ENCODE measurements at regions not wholly inside any gene's neighbourhood (a gene's known extent, or its start where the extent isn't known, plus 50 kb on each side); places are given as distances from the start of the nearest gene placed in this dataset.
A peak's percentile ranks its signal among the peaks of the same experiment; 100 is the strongest.

DNA sequence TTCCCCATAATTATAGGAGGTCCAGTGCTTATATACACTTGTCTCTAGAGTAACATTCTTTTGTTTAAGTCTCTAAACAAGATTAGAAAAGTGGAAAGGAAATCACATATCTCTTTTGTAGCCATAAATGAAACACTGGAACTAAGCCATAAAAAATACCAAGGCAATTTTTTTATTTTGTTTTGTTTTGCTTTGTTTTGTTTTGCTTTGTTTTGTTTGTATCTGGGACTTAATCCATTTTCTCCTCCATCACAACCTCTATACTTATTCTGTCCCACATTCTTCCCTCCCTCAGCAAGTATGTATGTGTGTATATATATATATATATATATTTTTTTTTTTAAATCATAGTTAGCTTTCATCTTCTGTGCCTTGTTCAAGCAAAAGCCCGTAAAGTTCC lies 436.6 kb upstream of the MPDZ start:
- no peak overlapping the region for H3K27ac ChIP-seq (ENCODE audit: low read length)
- H3K4me1 ChIP-seq (ENCODE audit: control insufficient read depth in 1 of 2, insufficient read depth in 2 of 2, low read length in 2 of 2): peaks cover 0 to 13% of the 10 kb centered on the region in 2 donors
- no peaks in the 10 kb centered on the region for H3K36me3 ChIP-seq (ENCODE audit: control insufficient read depth in 1 of 2, insufficient read depth in 2 of 2, low read length in 2 of 2)
- H3K27me3 ChIP-seq (ENCODE audit: low read depth, low read length): no peaks in the 10 kb centered on the region
- no peak overlapping the region for H3K4me3 ChIP-seq (ENCODE audit: low read depth in 1 of 2, low read length in 2 of 2)
- no peaks in the 10 kb centered on the region for H3K9me3 ChIP-seq (ENCODE audit: control insufficient read depth in 1 of 2, low read length in 2 of 2)

- Histone ChIP-seq H3K4me1 (ENCODE audit: control insufficient read depth in 1 of 2, insufficient read depth in 2 of 2, low read length in 2 of 2) (peaks cover 0 to 13% of the 10 kb centered on the region in 2 donors), H3K4me3 (ENCODE audit: low read depth in 1 of 2, low read length in 2 of 2) (no peak overlapping the region), H3K9me3 (ENCODE audit: control insufficient read depth in 1 of 2, low read length in 2 of 2) (no peaks in the 10 kb centered on the region)
Measured at GRCh38 chr9:13715430-13715829, 435.9 kb upstream of the MPDZ start.

DNA sequence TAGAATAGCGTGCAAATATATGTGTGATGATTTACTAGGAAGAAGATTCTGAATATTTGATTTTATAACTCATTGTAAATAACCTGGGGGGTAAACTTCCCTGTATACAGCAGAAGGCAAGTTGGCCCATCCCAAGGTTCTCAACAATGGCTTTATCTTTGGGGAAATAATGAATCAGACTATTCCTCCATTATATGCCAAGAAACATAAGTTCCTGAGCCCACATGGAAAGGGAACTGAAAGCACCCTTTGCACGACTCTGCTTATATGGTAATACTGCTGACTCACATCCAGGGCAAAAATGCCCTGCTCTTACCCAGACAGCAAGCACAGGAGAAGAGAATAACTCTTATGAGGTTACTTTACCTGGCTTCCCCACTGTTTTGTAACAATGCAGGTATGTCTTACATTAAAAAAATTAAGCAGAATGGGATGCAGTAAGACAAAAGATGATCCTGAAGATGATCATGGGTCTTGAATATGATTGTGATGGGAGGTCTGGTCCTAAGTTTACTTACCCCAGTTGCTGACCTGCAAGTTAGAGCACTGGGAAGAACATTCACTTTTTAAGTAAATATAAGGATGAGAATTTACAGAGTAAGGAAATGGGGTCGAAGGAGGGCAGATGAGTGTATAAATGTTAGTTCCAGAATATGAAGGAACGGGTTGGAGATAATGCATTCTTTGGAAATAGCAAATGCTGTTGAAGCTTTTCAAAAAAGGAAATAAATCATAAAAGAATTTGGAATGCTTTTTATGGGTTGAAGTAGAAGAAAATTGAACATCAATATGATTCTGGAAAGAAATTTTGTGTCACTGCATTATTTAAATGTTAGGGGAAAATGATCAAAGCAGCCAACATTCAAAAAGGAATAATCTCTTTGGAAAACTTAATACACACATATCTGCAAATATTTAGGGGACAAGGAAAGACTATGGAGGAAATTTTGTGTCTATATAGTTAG lies 428.4 kb upstream of the MPDZ start:
- Histone ChIP-seq H3K27me3 (ENCODE audit: low read depth, low read length) (no peaks in the 10 kb centered on the region), H3K9me3 (ENCODE audit: control insufficient read depth in 1 of 2, low read length in 2 of 2) (no peaks in the 10 kb centered on the region), H3K36me3 (ENCODE audit: control insufficient read depth in 1 of 2, insufficient read depth in 2 of 2, low read length in 2 of 2) (no peaks in the 10 kb centered on the region), H3K27ac (ENCODE audit: low read length) (no peak overlapping the region), H3K4me3 (ENCODE audit: low read depth in 1 of 2, low read length in 2 of 2) (no peak overlapping the region), H3K4me1 (ENCODE audit: control insufficient read depth in 1 of 2, insufficient read depth in 2 of 2, low read length in 2 of 2) (no peaks in the 10 kb centered on the region)

More at GRCh38 chr9:13715430-13715829, 435.9 kb upstream of the MPDZ start:
- Histone ChIP-seq H3K27ac (ENCODE audit: low read length) (no peak overlapping the region), H3K36me3 (ENCODE audit: control insufficient read depth in 1 of 2, insufficient read depth in 2 of 2, low read length in 2 of 2) (no peaks in the 10 kb centered on the region), H3K27me3 (ENCODE audit: low read depth, low read length) (no peaks in the 10 kb centered on the region)

GRCh38 chr9:13705918-13706317 lies 426.4 kb upstream of the MPDZ start:
- Histone ChIP-seq H3K27me3 (ENCODE audit: low read depth, low read length) (no peaks in the 10 kb centered on the region), H3K36me3 (ENCODE audit: control insufficient read depth in 1 of 2, insufficient read depth in 2 of 2, low read length in 2 of 2) (no peaks in the 10 kb centered on the region), H3K27ac (ENCODE audit: low read length) (no peak overlapping the region), H3K4me1 (ENCODE audit: control insufficient read depth in 1 of 2, insufficient read depth in 2 of 2, low read length in 2 of 2) (no peaks in the 10 kb centered on the region), H3K9me3 (ENCODE audit: control insufficient read depth in 1 of 2, low read length in 2 of 2) (no peaks in the 10 kb centered on the region), H3K4me3 (ENCODE audit: low read depth in 1 of 2, low read length in 2 of 2) (no peak overlapping the region)

GRCh38 chr9:13705373-13705772 lies 425.9 kb upstream of the MPDZ start:
- H3K27me3 ChIP-seq (ENCODE audit: low read depth, low read length): no peaks in the 10 kb centered on the region
- no peaks in the 10 kb centered on the region for H3K4me1 ChIP-seq (ENCODE audit: control insufficient read depth in 1 of 2, insufficient read depth in 2 of 2, low read length in 2 of 2)
- no peaks in the 10 kb centered on the region for H3K36me3 ChIP-seq (ENCODE audit: control insufficient read depth in 1 of 2, insufficient read depth in 2 of 2, low read length in 2 of 2)
- no peak overlapping the region for H3K4me3 ChIP-seq (ENCODE audit: low read depth in 1 of 2, low read length in 2 of 2)
- no peak overlapping the region for H3K27ac ChIP-seq (ENCODE audit: low read length)
- no peaks in the 10 kb centered on the region for H3K9me3 ChIP-seq (ENCODE audit: control insufficient read depth in 1 of 2, low read length in 2 of 2)

GRCh38 chr9:13690595-13690994 lies 411.1 kb upstream of the MPDZ start:
- no peak overlapping the region for H3K4me3 ChIP-seq (ENCODE audit: low read depth in 1 of 2, low read length in 2 of 2)
- H3K9me3 ChIP-seq (ENCODE audit: control insufficient read depth in 1 of 2, low read length in 2 of 2): no peaks in the 10 kb centered on the region
- no peaks in the 10 kb centered on the region for H3K27me3 ChIP-seq (ENCODE audit: low read depth, low read length)
- H3K27ac ChIP-seq (ENCODE audit: low read length): no peak overlapping the region
- H3K4me1 ChIP-seq (ENCODE audit: control insufficient read depth in 1 of 2, insufficient read depth in 2 of 2, low read length in 2 of 2): peaks cover 0 to 8% of the 10 kb centered on the region in 2 donors
- no peaks in the 10 kb centered on the region for H3K36me3 ChIP-seq (ENCODE audit: control insufficient read depth in 1 of 2, insufficient read depth in 2 of 2, low read length in 2 of 2)

DNA sequence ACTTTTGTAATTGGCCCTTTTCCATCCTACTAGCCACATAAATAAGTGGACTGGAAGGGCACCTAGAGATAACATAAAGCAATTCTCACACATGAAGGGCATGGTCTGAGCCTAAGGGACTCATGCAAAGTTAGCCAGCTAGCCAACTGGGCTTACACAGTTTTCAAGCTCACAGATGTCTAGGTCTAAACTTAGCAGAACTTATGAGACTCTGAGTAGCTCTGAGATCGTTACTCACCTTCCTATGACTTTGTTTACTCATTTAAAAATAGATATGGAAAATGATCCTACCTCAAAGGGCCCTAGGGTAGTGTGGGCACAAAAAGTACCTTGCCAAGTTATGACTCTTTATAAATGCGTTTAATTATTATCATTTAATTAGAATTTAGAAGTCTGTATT lies 410.4 kb upstream of the MPDZ start:
- Histone ChIP-seq H3K36me3 (ENCODE audit: control insufficient read depth in 1 of 2, insufficient read depth in 2 of 2, low read length in 2 of 2) (no peaks in the 10 kb centered on the region), H3K27me3 (ENCODE audit: low read depth, low read length) (no peaks in the 10 kb centered on the region), H3K4me1 (ENCODE audit: control insufficient read depth in 1 of 2, insufficient read depth in 2 of 2, low read length in 2 of 2) (peaks cover 0 to 8% of the 10 kb centered on the region in 2 donors), H3K27ac (ENCODE audit: low read length) (no peak overlapping the region), H3K9me3 (ENCODE audit: control insufficient read depth in 1 of 2, low read length in 2 of 2) (no peaks in the 10 kb centered on the region), H3K4me3 (ENCODE audit: low read depth in 1 of 2, low read length in 2 of 2) (no peak overlapping the region)

DNA sequence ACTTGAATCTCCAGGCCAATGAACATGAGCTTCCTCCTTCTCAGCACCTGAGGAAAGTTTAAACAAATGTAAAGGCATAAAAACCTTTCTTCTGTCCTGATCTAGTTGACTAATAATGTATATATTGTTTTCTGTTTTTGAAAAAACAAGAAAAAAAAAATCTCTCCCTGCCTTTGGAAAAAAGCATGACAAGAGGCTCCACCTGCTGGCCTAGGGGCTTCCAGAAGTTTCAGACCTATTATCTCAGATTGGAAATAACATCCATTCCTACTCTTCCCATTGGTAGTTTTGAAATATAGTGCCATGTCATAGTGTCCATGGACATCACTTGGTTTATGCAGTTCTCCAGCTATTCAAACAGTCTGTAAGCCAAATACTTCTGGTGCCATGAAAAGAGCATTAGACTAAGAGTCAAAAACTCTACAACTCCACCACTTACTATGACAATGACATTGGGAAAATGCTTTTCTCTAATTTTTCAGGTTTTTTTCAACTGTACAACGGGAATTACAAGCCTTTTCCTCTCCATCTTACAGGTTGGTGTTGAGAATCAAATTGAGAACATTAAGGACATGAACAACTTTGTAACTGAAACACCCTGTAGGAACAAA lies 409.6 kb upstream of the MPDZ start:
- Histone ChIP-seq H3K27ac (ENCODE audit: low read length) (no peak overlapping the region), H3K4me1 (ENCODE audit: control insufficient read depth in 1 of 2, insufficient read depth in 2 of 2, low read length in 2 of 2) (peaks cover 0 to 8% of the 10 kb centered on the region in 2 donors), H3K4me3 (ENCODE audit: low read depth in 1 of 2, low read length in 2 of 2) (no peak overlapping the region)

GRCh38 chr9:13688223-13688989 lies 408.9 kb upstream of the MPDZ start:
- Histone ChIP-seq H3K36me3 (ENCODE audit: control insufficient read depth in 1 of 2, insufficient read depth in 2 of 2, low read length in 2 of 2) (no peaks in the 10 kb centered on the region), H3K4me3 (ENCODE audit: low read depth in 1 of 2, low read length in 2 of 2) (no peak overlapping the region), H3K27ac (ENCODE audit: low read length) (no peak overlapping the region), H3K4me1 (ENCODE audit: control insufficient read depth in 1 of 2, insufficient read depth in 2 of 2, low read length in 2 of 2) (peaks cover 0 to 8% of the 10 kb centered on the region in 2 donors), H3K27me3 (ENCODE audit: low read depth, low read length) (no peaks in the 10 kb centered on the region), H3K9me3 (ENCODE audit: control insufficient read depth in 1 of 2, low read length in 2 of 2) (no peaks in the 10 kb centered on the region)

More for the DNA sequence above, 409.6 kb upstream of the MPDZ start:
- H3K27me3 ChIP-seq (ENCODE audit: low read depth, low read length): no peaks in the 10 kb centered on the region
- H3K36me3 ChIP-seq (ENCODE audit: control insufficient read depth in 1 of 2, insufficient read depth in 2 of 2, low read length in 2 of 2): no peaks in the 10 kb centered on the region
- no peaks in the 10 kb centered on the region for H3K9me3 ChIP-seq (ENCODE audit: control insufficient read depth in 1 of 2, low read length in 2 of 2)

- Histone ChIP-seq H3K27ac (ENCODE audit: low read length) (no peak overlapping the region), H3K27me3 (ENCODE audit: low read depth, low read length) (no peaks in the 10 kb centered on the region), H3K4me1 (ENCODE audit: control insufficient read depth in 1 of 2, insufficient read depth in 2 of 2, low read length in 2 of 2) (peaks cover 0 to 8% of the 10 kb centered on the region in 2 donors), H3K4me3 (ENCODE audit: low read depth in 1 of 2, low read length in 2 of 2) (peak overlapping the region in 1 of 2 donors; percentile 1), H3K36me3 (ENCODE audit: control insufficient read depth in 1 of 2, insufficient read depth in 2 of 2, low read length in 2 of 2) (no peaks in the 10 kb centered on the region), H3K9me3 (ENCODE audit: control insufficient read depth in 1 of 2, low read length in 2 of 2) (peaks cover 0 to 3% of the 10 kb centered on the region in 2 donors)
Measured at GRCh38 chr9:13684656-13685055, 405.2 kb upstream of the MPDZ start.

DNA sequence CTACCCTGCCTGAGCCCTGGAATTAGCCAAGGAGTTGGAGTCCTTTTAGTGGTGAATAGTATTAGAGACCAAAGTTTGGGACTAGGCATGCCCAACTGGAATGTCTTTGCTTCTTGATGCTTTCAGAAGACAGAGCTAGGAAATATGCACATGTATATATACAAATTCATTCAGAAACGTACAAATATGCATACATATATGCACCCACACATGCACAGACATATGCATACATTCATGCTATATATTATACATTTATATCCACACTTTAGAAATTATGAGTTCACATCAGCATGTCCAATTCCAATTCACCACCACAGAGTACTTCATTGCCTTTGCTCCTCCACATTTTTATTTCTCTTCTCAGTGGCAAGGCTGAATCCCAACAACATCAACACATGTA lies 398.3 kb upstream of the MPDZ start:
- Histone ChIP-seq H3K27me3 (ENCODE audit: low read depth, low read length) (no peaks in the 10 kb centered on the region), H3K4me3 (ENCODE audit: low read depth in 1 of 2, low read length in 2 of 2) (no peak overlapping the region), H3K4me1 (ENCODE audit: control insufficient read depth in 1 of 2, insufficient read depth in 2 of 2, low read length in 2 of 2) (no peaks in the 10 kb centered on the region), H3K27ac (ENCODE audit: low read length) (no peak overlapping the region), H3K9me3 (ENCODE audit: control insufficient read depth in 1 of 2, low read length in 2 of 2) (peaks cover 0 to 3% of the 10 kb centered on the region in 2 donors), H3K36me3 (ENCODE audit: control insufficient read depth in 1 of 2, insufficient read depth in 2 of 2, low read length in 2 of 2) (no peaks in the 10 kb centered on the region)

Measured in muscle layer of duodenum (tissue), 2 donors.